Head of caudate nucleus (tissue), 42 donors: ENCODE measurements at regions not wholly inside any gene's neighbourhood (a gene's known extent, or its start where the extent isn't known, plus 50 kb on each side); places are given as distances from the start of the nearest gene placed in this dataset.
"Not testable (repeated sequence)": the region's sequence is repeated elsewhere in the genome, so short reads cannot be mapped to it uniquely, and the experiment has no call there.

Experiments used
- DNase-seq, 42 donors: peaks; one replicate each; pipeline versions ENCODE4 v3.0.0 to v3.0.0-alpha.2; 2020 to 2021; ENCODE audit warnings: mixed read lengths in 7 of 42
- intact Hi-C: fragments of 100-400 bp; cut with DNase I; formaldehyde crosslinking; loops from one replicate; pipeline ENCODE4 v1.15.0; 2022

DNA sequence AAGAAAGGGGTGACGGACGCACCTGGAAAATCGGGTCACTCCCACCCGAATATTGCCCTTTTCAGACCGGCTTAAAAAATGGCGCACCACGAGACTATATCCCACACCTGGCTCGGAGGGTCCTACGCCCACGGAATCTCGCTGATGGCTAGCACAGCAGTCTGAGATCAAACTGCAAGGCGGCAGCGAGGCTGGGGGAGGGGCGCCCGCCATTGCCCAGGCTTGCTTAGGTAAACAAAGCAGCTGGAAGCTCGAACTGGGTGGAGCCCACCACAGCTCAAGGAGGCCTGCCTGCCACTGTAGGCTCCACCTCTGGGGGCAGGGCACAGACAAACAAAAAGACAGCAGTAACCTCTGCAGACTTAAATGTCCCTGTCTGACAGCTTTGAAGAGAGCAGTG is 276.9 kb downstream of the SEC61B start:
- intact Hi-C loops, DNase-seq: not testable (repeated sequence)

DNA sequence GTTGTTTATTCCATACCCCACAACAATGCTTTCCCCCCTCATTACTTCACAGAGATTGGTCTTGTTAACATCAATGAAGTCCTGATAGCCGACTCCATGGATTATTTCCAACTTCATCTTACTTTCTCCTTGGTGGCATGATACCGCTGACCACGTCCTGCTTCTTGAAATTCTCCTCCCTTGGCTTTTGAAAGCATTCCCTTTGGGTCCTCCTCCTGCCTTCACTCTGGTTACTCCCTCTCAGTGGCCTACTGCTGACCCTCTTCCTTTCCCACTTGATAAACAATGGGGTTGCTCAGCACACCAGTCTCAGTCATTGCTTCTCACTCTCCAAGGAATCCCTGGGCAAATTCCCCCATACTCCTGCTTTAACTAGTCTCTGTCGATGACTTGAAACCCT is 283.9 kb downstream of the SEC61B start:
- intact Hi-C loops, result no loop called here
- DNase-seq, result no peak

DNA sequence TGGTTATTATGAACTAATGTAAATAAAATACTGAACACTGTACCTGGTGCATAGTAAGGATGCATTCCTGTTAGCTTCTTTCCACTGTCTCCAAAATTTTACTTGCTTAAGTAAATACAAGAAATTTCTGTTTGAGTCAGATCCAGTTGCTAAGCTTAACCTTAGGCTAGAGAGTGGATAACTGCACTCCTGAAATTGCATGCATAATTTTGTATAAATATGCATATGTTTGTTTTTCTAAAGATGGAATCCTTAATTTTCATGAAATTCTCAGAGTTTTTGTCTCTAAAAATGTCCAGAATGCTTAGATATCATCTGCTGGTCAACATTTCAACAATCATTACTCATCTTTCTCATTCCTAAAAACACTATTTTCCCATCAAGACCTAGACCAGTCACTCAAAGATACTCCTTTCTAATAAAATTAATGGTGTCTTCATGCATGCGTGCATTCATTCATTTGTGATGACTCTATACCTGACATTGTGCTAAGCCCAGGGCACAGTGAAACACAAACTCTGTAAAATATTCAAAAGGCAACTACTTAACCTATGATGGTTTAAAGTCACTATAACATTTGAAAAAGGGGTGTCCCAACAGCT is 284.8 kb downstream of the SEC61B start:
- no peak for DNase-seq
- intact Hi-C loops, result no loop called here

DNA sequence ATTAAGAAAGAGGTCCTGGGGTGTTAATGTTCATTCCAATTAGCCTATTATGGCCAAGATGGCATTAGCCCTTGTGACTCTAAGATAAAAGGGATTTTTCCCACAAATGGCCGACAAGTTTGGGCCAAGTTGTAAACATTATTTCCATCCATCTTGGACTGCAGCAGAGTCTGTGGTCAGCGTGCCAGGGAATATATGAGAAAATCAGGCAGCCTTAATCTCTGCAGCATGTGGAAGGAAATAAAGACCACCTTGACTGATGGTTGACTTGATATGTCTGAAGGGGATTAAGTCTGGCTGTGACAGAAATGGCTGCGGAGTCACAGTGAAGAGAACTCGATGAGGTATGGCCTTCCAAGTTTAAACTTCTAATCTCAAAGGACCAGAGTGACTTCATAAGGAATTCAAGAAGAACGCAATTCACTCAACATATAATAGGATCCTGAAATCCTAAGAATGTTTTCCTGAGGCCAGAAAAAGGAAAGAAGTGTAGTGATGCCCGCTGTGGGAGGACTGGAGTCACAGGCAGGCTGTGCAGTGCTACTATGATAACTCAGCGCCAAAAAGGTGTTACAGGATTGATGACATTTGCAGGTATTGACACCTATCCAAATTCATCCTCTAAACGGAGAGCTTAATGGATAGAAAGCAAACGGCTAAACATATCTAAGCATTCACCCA is 287.1 kb downstream of the SEC61B start:
- intact Hi-C loops, result no loop called here
- DNase-seq, result no peak

DNA sequence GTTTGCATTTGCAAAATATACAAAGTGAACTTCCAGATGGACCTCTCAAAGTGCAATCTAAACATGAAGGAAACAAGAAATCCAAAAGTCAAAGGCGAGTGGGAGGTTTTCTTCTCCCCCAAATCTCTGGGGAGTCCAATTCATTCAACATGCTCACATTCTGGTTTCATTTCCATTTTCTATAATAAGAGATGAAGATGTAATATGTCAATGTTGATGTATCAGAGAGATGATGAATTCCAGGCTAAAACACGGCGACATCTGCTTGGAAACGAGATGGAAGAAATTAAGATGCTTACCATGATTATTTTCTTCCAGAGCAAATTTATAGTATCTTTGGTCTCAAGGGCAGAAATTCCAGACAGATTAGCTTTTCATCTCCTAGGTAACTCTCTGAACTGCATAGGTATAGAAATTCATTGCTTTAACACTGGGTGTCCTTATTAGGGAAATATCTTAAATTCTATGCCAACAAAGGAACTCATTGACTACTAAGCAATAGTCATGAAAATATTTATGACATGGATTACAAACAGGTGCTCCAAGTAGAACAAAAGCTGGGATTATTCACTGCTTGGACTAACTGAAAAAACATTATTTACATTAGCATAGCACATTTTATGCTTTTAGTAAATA is 287.9 kb downstream of the SEC61B start:
- no peak for DNase-seq
- intact Hi-C loops, result no loop called here

DNA sequence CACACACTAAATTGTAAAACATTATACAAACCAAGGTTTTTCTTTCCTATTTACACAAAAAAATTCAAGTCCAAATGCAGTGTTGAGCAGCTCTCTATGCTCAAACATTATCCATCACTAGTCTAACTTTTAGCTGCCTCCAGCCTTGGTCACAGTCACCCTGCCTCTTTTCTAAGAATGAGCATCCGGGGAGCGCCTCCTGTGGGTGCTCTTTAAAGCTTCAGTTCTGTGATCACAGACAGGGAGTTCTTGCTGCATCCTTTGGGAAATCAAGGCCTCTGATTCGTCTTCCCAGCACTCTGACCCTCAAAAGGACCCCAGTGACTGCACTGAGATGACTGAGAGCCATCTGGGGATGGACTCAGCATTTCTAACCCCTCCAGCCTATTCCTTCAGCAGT is 289.6 kb downstream of the SEC61B start:
- no peak for DNase-seq
- intact Hi-C loops, result no loop called here

DNA sequence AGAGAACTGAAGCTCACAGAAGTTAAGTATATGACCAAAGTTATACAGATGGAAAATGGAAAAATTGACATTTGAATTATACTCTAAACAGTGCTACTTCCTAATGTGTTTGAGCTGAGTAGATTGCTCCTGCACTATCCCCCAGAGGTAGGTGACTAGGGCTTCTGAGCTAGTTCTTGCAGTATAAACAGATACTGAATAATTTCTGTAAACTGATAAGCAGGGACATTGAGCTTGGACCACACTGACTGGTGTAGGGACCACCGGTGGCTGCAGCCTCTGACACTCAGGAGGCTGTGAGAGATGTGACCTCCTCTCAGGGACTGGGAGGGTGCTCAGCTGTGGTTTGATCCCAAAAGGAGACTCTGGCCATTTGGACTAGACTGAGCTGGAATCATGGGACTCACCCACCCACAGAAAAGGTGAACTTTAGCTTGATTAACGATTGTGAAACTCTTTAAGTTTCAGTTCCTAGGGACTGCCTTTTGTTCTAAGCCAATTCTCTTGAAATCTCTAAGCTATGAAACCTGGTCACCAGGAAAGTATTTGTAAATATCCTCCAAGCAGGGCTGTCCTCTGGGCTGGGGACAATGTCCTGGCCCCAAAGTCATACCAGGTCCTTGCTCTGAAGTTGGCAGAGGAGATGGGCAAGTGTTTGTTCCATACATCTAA is 291.5 kb downstream of the SEC61B start:
- intact Hi-C loops, result no loop called here
- no peak for DNase-seq

DNA sequence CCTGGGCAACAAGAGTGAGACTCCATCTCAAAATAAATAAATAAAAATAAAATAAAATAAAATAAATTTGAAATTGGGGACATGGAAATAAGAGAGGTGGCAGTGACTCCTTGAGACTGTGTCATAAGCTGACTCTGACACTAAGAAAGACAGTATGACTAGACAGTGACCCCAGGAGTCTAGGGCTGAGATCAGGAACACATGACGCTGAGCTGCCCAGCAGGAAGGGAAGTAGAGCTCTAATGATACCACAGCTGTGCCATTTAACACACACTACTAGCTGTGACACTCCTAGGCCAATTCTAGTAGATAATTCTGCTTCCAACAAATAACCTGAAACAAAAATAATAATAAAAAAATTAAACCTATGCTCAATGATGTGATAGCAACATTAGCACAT is 293.0 kb downstream of the SEC61B start:
- no peak for DNase-seq
- intact Hi-C loops, result no loop called here

DNA sequence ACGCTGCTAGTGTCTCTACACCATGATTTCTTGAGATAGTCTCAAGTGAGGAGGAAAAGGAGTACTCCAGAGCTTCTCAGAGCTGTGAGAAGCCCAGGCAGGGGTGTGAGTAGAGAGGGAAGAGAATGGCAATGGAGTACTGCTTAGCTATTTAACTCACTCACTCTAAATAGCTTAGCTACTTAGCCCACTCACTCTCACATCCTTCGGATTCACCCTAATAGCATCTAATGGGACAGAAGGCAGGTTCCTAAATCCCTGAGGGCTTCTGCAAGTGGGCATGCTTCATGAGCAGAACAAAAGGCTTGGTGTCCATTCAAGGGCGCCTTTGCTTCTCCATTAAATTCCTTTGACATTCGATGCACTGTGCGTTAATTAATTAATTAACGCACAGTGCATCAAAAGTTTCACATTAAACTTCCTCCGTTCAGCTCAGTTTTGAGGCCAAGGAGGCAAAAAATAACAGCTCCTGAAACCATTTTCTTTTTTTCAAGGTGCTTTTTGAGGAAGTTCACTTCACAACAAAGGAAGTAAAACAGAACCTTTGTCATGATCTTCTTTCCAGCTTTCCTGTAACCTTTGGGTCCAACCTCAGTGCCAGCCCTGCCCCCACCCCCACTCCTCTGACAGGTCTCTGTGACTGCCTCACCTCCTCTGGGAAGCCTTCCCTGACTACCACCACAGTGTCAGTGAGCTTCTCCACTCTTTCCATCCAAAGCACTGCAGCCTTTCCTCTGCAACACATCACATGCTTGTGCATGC is 294.0 kb downstream of the SEC61B start:
- intact Hi-C loops, result no loop called here
- DNase-seq, result no peak

DNA sequence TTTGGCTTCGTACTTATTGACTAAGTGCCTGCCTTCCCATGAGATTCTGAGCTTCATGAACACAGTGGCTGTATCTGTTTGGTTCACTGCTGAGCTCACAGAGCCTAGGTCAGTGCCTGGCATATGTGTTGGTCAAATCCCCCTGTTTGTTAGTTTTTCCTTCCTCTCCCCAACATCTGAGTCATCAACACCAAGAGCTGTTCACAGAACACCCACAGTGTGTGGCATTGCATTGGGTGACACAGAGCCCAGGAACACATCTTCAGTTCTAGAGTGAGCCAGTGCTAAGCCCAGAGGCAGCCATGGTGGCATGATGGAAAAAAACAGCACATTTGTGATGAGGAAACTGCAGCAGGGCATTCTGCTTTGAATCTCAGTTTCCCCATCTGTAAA is 294.6 kb downstream of the SEC61B start:
- intact Hi-C loops, result no loop called here
- no peak for DNase-seq

DNA sequence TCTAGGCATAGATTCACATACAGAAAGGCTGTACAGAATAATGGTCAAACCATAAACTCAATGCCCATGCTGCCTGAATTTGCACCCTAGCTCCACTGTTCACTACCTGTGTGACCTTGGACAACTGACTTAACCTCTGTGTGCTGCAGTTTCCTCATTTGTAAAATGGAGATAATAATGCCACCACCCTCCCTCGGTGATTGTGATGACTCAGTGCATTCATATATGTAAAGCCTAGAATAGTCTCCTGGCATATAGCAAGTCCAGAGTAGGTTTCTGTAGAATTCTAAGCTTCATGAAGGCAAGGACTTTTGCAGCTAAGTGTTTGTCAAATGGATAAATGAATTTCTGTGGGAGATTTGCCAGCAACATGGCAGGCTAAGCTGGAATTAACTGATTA is 297.8 kb upstream of the NR4A3 start:
- no peak for DNase-seq
- intact Hi-C loops, result no loop called here

DNA sequence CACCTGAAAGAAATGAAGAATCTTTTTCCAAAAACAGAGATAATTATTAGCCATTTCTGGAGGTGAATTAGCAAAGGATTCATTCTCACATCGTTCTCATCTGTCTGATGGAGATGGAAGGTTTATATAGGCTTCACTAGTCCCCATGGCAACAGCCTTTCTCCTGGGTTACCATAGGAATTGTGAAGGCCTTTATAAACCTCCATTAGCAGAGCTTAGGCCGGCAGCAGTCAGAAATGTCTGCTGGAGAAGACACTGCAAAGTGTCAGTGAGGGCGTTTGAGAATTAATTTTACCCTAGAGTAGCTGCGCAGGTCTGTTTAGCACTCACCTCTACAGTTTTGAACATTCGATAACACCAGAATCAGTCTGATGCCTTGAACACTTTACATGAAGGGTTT is 290.4 kb upstream of the NR4A3 start:
- DNase-seq, result peak in 2 of 42 donors; percentile 3 to 7
- intact Hi-C loops, result no loop called here

DNA sequence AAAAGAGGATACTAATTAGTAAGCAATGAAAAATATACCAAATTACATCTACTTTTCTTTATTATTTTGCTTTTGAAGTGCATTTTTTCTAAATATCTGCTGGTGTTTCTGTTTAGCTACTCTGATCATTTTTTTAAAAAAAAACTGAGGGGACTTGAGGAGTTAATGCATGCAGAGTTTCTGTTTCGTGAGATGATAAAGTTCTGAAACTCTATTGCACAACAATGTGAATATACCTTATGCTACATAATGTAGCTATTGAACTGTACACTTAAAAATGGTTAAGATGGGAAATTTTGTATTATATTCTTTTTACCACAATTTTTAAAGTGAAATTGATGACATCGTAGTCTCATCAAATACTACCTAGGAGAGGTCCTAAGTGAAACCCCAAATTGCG is 288.3 kb upstream of the NR4A3 start:
- DNase-seq, result no peak
- intact Hi-C loops, result no loop called here

DNA sequence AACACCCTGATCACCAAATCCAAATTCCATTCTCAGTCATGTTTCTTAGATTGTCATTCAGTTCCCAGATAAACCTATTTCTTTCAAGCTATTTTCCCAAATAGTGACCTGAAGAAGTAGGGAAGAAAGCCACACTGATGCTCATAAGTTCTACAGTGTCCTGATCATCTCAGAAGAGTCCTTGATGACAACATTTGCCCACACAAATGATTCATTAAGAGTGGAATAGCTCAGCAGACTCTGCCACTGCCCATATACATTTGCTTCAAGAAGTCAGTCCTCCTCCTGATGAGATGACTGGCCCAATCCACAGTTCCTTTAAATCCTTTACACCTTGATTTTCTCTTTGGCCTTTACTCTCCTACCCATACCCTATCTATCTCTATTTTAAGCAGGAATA is 283.7 kb upstream of the NR4A3 start:
- DNase-seq, result no peak
- intact Hi-C loops, result no loop called here

DNA sequence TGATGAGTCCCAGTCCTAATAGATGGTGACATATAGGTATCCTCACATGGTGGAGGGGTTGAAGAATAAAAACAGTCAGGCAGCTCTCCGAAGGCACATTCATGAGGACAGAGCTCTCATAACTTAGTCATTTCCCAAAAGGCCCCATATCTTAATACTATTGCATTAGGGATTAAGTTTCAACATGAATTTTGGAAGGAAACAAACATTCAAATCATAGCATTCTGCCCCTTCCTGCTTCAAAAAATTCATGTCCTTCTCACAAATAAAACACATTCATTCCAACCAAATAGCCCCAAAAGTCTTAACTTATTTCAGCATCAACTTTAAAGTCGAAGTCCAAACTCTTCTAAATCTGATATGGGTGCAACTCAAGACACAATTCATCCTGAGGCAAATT is 277.2 kb upstream of the NR4A3 start:
- intact Hi-C loops, result no loop called here
- DNase-seq, result no peak

DNA sequence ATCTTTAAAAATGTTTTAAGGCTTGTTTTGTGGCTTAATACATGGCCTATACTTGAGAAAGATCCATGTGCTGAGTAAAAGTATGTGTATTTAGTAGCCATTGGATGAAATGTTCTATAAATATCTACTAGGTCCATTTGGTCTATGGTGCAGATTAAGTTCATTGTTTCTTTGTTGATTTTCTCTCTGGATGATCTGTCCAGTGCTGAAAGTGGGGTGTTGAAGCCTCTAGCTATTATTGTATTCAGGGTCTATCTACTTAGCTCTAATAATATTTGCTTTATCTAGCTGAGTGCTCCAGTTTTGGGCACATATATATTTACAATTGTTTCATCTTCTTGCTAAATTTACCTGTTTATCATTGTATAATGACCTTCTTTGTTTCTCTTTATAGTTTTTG is 272.2 kb upstream of the NR4A3 start:
- no peak for DNase-seq
- intact Hi-C loops, result no loop called here

DNA sequence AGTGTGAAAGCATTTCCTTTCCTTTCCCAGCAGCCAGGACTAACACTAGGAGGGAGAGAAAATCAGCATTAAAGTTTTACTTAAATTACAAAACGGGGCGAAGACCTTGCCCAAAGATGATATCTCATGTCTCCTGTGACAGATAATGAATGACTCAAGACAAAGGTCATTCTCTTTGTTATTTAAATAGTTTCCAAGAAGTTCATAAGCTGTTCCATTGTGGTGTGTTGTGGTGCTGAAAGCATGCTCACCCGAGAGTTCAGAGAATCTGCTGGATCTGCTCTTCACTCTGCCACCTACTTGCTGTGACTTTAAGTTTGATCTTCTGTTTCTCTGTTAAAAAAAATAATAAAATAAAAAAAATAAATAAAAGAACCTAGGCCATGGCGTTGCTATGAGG is 265.9 kb upstream of the NR4A3 start:
- intact Hi-C loops, result no loop called here
- no peak for DNase-seq

DNA sequence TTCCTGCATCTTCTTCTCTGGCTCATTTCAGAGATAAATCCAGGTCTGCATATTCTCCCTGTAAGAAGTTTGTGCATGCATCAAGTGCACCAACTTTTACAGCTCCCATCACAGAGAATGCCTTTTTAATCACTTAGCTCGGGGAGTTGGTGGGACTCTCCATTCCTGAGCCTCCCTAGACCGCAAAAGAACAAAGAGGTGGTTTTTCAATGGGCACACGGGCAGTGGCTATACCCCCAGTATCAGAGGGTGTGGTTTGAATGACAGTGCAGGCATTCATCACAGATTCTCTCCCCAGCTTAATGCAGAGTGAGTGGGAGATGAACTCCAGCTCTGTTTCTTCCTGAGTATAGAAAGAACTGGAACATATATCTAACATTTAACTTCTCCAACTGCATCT is 264.7 kb upstream of the NR4A3 start:
- no peak for DNase-seq

DNA sequence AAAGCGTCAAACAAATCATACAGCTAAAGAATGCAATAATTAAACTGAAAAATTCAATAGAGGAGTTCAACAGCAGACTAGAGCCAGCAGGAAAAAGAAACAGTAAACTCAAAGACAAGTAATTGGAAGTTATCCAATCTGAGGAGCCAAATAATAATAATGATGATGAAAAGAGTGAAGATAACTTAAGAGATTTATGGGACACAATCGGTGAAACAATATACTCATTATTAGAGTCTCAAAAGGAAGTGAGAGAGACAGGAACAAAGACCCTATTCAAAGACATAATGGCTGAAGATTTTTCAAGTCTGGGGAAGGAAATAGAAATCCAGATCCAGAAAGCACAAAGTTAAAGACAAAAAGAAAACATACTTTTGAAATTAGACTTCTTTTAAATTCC is 263.9 kb upstream of the NR4A3 start:
- intact Hi-C loops, result no loop called here
- no peak for DNase-seq

More for the DNA sequence above, 264.7 kb upstream of the NR4A3 start:
- intact Hi-C loops, result no loop called here

DNA sequence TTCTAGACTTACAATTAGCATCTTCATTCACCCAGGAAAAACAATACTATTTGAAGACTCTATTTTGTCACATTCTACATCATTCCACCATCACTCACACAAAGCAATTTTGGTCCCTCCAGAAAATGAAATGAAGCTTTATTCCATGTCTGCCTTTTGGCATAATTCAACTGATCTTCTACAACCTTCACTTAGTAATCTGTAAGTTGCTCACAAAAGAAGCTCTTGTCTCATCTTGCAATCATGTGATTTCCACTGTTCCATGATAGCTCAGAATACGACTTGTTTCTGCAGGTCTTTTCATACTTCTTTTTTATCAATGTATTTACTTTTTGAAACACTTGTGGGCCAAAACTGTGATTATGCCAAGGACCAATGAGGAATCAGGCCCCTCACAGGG is 261.9 kb upstream of the NR4A3 start:
- intact Hi-C loops, result no loop called here
- no peak for DNase-seq
